B cell (primary cell): ENCODE measurements at regions not wholly inside any gene's neighbourhood (a gene's known extent, or its start where the extent isn't known, plus 50 kb on each side); places are given as distances from the start of the nearest gene placed in this dataset.

Experiments used
- ATAC-seq: fragments of 200-7000 bp; cut with Tn5 transposase; one replicate; pipeline ENCODE4 v1.10.0; 2021; ENCODE audit warnings: low read depth, mild to moderate bottlenecking, moderate number of reproducible peaks, moderate library complexity
- CTCF ChIA-PET: fragments of 350-600 bp; sonication (Branson Sonifier 250); formaldehyde crosslinking; loops from one replicate; lab custom pipeline; 2021; ENCODE audit warnings: antibody characterized with exemption, inconsistent platforms; lab: Charles Lee
- POLR2A ChIA-PET: fragments of 350-600 bp; sonication (Branson Sonifier 250); formaldehyde crosslinking; loops from one replicate; lab custom pipeline; 2021; ENCODE audit warnings: antibody characterized with exemption; lab: Charles Lee
- DNase-seq: peaks from one replicate; pipeline ENCODE4 v3.0.0; 2013
- H2AFZ ChIP-seq: 2 replicates; pipeline ENCODE4 v1.6.1; 2012; ENCODE audit warnings: mild to moderate bottlenecking, low read depth, low read length; ENCODE audit not compliant: insufficient read depth, poor library complexity, severe bottlenecking
- H3K27ac ChIP-seq, 2 donors: 1 replicate in 1 of 2; 2 replicates in 1 of 2; pipeline ENCODE4 v1.5.1; 2012 to 2013; ENCODE audit warnings: low read length in 2 of 2, mild to moderate bottlenecking in 2 of 2, moderate library complexity in 1 of 2
- H3K27me3 ChIP-seq, 4 experiments: fragments of 200-600 bp in 1 of 4; sonication (generic) in 1 of 4; replicated peaks in 1 of 4; 1 replicate in 2 of 4; 2 replicates in 2 of 4; pipeline versions ENCODE4 v1.6.1 to v1.7.0; 2013 to 2016; ENCODE audit warnings: low read length in 3 of 4, mild to moderate bottlenecking in 2 of 4, mixed read lengths in 1 of 4, moderate library complexity in 1 of 4; ENCODE audit not compliant: insufficient read depth in 4 of 4, control insufficient read depth in 3 of 4; ENCODE audit errors: control extremely low read depth in 1 of 4
- H3K36me3 ChIP-seq, 2 experiments: replicated peaks in 1 of 2; 1 replicate in 1 of 2; 2 replicates in 1 of 2; pipeline versions ENCODE4 v1.6.1 to v1.7.1; 2013; ENCODE audit warnings: low read length in 1 of 2; ENCODE audit not compliant: insufficient read depth in 2 of 2, control insufficient read depth in 1 of 2; ENCODE audit errors: control extremely low read depth in 1 of 2, extremely low read depth in 1 of 2
- H3K4me1 ChIP-seq, 2 donors: fragments of 200-600 bp in 1 of 2; sonication (generic) in 1 of 2; 1 replicate in 1 of 2; 2 replicates in 1 of 2; pipeline versions ENCODE4 v1.5.1 to v1.6.1; 2013 to 2017; ENCODE audit warnings: low read length in 2 of 2; ENCODE audit not compliant: control insufficient read depth in 2 of 2, insufficient read depth in 2 of 2
- H3K4me2 ChIP-seq: replicated peaks from 2 replicates; pipeline ENCODE3; 2012; ENCODE audit warnings: mild to moderate bottlenecking, low read depth, low read length; ENCODE audit not compliant: poor library complexity, severe bottlenecking
- H3K4me3 ChIP-seq, 5 experiments: fragments of 200-600 bp in 1 of 5; sonication (generic) in 1 of 5; 1 replicate in 3 of 5; 2 replicates in 2 of 5; pipeline versions ENCODE4 v1.5.1 to v1.7.0; 2011 to 2016; ENCODE audit warnings: low read length in 4 of 5, mild to moderate bottlenecking in 4 of 5, low read depth in 2 of 5, control low read depth in 1 of 5, moderate library complexity in 1 of 5; ENCODE audit not compliant: insufficient read depth in 1 of 5; ENCODE audit errors: control extremely low read depth in 1 of 5, extremely low read depth in 1 of 5
- H3K79me2 ChIP-seq: fragments of 200-600 bp; sonication (generic); one replicate; pipeline ENCODE4 v1.6.0; 2016; ENCODE audit warnings: low read length; ENCODE audit not compliant: control insufficient read depth, insufficient read depth
- H3K9ac ChIP-seq: fragments of 200-600 bp; sonication (generic); 2 replicates; pipeline ENCODE4 v1.6.1; 2017; ENCODE audit warnings: mild to moderate bottlenecking, low read length, moderate library complexity
- H3K9me3 ChIP-seq, 3 donors: one replicate each; pipeline versions ENCODE4 v1.6.1 to v1.7.1; 2013; ENCODE audit warnings: low read length in 2 of 3; ENCODE audit not compliant: control insufficient read depth in 2 of 3, insufficient read depth in 1 of 3; ENCODE audit errors: control extremely low read depth in 1 of 3
- H4K20me1 ChIP-seq: 2 replicates; pipeline ENCODE4 v1.6.0; 2012; ENCODE audit warnings: mild to moderate bottlenecking, low read length; ENCODE audit not compliant: insufficient read depth, control insufficient read depth, poor library complexity, severe bottlenecking
- H3K27ac Mint-ChIP-seq: one replicate; pipeline ENCODE4 v1.8.0; 2021; ENCODE audit warnings: mixed read lengths
- H3K27me3 Mint-ChIP-seq: one replicate; pipeline ENCODE4 v1.8.0; 2021; ENCODE audit warnings: mixed read lengths
- H3K4me1 Mint-ChIP-seq: one replicate; pipeline ENCODE4 v1.8.0; 2021; ENCODE audit warnings: mixed read lengths
- H3K4me3 Mint-ChIP-seq: one replicate; pipeline ENCODE4 v1.8.0; 2021; ENCODE audit warnings: mixed read lengths
- H3K9me3 Mint-ChIP-seq: one replicate; pipeline ENCODE4 v1.8.0; 2022; ENCODE audit warnings: mixed read lengths; ENCODE audit not compliant: insufficient read depth
- CTCF ChIP-seq: fragments of 200-600 bp; IDR thresholded peaks from one replicate; pipeline ENCODE4 v1.8.0; 2022; ENCODE audit warnings: antibody characterized with exemption, mild to moderate bottlenecking
- EZH2 ChIP-seq: IDR thresholded peaks from 2 replicates; pipeline ENCODE4 v1.6.1; 2012; ENCODE audit warnings: borderline replicate concordance, low read depth, mild to moderate bottlenecking, moderate library complexity, low read length; ENCODE audit not compliant: insufficient read depth, poor library complexity, severe bottlenecking
- WGBS: methylation state at CpG from one replicate; pipeline ENCODE4 v1.1.5; 2013; ENCODE audit warnings: missing lambda C conversion rate; ENCODE audit not compliant: insufficient coverage; 5-methylcytosine and 5-hydroxymethylcytosine counted together
- intact Hi-C: fragments of 100-400 bp; cut with micrococcal nuclease; formaldehyde crosslinking; loops from one replicate; pipeline ENCODE4 v1.10.0; 2022

- Histone ChIP-seq H3K79me2 (no peaks in the 10 kb centered on the region), H2AFZ (no peak overlapping the region), H3K4me2 (no peak overlapping the region), H3K4me1 (peaks cover 2 to 4% of the 10 kb centered on the region in 2 donors), H3K27ac (no peak overlapping the region), H3K27me3 (peaks cover 0 to 2% (median 0%) of the 10 kb centered on the region in 4 experiments), H4K20me1 (no peaks in the 10 kb centered on the region), H3K36me3 (no peaks in the 10 kb centered on the region), H3K9me3 (peaks cover 0 to 3% (median 0%) of the 10 kb centered on the region in 3 donors), H3K4me3 (no peak overlapping the region), H3K9ac (no peak overlapping the region)
- WGBS, result 86% methylated on average over 2 of the region's 3 CpGs
- Mint-ChIP-seq H3K4me1 (peaks cover 8% of the 10 kb centered on the region), H3K27me3 (peaks cover 35% of the 10 kb centered on the region), H3K4me3 (no peak overlapping the region), H3K27ac (no peak overlapping the region), H3K9me3 (no peaks in the 10 kb centered on the region)
- TF ChIP-seq CTCF (no peak), EZH2 (no peak)
- CTCF ChIA-PET, result no interaction called here
- intact Hi-C loops, result no loop called here
- ATAC-seq, result no peak
- DNase-seq, result no peak
- POLR2A ChIA-PET, result no interaction called here
Observed at GRCh38 chr17:77616254-77616731, 342.2 kb upstream of the TNRC6C start.

- DNase-seq, result no peak
- H3K27ac Mint-ChIP-seq, result no peak overlapping the region
Observed at GRCh38 chr17:77617516-77617915, 341.0 kb upstream of the TNRC6C start.

More at GRCh38 chr17:77617516-77617915, 341.0 kb upstream of the TNRC6C start:
- H3K4me2 ChIP-seq, result no peak overlapping the region
- no peak overlapping the region for H3K9ac ChIP-seq
- POLR2A ChIA-PET, result no interaction called here
- H4K20me1 ChIP-seq, result no peaks in the 10 kb centered on the region
- peaks cover 4% of the 10 kb centered on the region for H3K4me1 Mint-ChIP-seq
- H3K79me2 ChIP-seq, result no peaks in the 10 kb centered on the region
- peaks cover 0 to 3% (median 0%) of the 10 kb centered on the region in 3 donors for H3K9me3 ChIP-seq
- no peak for ATAC-seq
- no peak for TF ChIP-seq EZH2
- TF ChIP-seq CTCF, result no peak
- no peak overlapping the region for H2AFZ ChIP-seq
- CTCF ChIA-PET, result no interaction called here
- no peak overlapping the region for H3K27ac ChIP-seq
- no peak overlapping the region for H3K4me3 Mint-ChIP-seq
- H3K27me3 ChIP-seq, result peaks cover 0 to 2% (median 0%) of the 10 kb centered on the region in 4 experiments
- intact Hi-C loops, result no loop called here
- no peak overlapping the region for H3K4me3 ChIP-seq
- peaks cover 35% of the 10 kb centered on the region for H3K27me3 Mint-ChIP-seq
- no peaks in the 10 kb centered on the region for H3K4me1 ChIP-seq
- WGBS, result 94% methylated on average over 5 of the region's 8 CpGs
- H3K9me3 Mint-ChIP-seq, result no peaks in the 10 kb centered on the region
- no peaks in the 10 kb centered on the region for H3K36me3 ChIP-seq
